NT2/D1 (cell line): ENCODE measurements at regions not wholly inside any gene's neighbourhood (a gene's known extent, or its start where the extent isn't known, plus 50 kb on each side); places are given as distances from the start of the nearest gene placed in this dataset.

Experiments used
- SUZ12 ChIP-seq: IDR thresholded peaks from 2 replicates; pipeline ENCODE4 v1.6.1; 2011; ENCODE audit not compliant: insufficient read length, insufficient read depth; ENCODE audit errors: extremely low read depth
- YY1 ChIP-seq: IDR thresholded peaks from 2 replicates; pipeline ENCODE4 v1.6.1; 2011; ENCODE audit not compliant: insufficient read length, insufficient read depth
- ZNF274 ChIP-seq: IDR thresholded peaks from 2 replicates; pipeline ENCODE4 v1.6.1; 2011; ENCODE audit warnings: mild to moderate bottlenecking, low read depth, low read length

DNA sequence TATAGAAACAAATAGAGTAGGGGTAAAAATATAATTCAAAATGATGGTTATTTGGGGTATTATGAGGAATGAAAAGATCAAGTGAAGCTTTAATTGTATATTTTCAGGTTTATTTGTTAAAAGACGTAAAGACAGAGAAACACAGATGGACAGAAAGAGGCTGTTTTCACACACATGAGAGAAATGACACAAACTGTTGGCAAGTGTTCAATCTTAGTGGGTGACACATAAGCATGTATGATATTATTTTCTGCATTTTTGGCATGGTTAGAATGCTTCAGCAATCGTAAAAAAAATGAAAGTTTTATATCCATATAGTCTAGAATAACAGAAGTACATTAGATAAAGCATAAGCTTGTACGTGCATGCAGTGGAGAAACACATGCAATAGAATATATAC, 464.4 kb upstream of the AKR1E2 start:
- TF ChIP-seq YY1 (no peak), SUZ12 (no peak), ZNF274 (no peak)
